ENCODE measurements at regions not wholly inside any gene's neighbourhood (a gene's known extent, or its start where the extent isn't known, plus 50 kb on each side); places are given as distances from the start of the nearest gene placed in this dataset.

DNA sequence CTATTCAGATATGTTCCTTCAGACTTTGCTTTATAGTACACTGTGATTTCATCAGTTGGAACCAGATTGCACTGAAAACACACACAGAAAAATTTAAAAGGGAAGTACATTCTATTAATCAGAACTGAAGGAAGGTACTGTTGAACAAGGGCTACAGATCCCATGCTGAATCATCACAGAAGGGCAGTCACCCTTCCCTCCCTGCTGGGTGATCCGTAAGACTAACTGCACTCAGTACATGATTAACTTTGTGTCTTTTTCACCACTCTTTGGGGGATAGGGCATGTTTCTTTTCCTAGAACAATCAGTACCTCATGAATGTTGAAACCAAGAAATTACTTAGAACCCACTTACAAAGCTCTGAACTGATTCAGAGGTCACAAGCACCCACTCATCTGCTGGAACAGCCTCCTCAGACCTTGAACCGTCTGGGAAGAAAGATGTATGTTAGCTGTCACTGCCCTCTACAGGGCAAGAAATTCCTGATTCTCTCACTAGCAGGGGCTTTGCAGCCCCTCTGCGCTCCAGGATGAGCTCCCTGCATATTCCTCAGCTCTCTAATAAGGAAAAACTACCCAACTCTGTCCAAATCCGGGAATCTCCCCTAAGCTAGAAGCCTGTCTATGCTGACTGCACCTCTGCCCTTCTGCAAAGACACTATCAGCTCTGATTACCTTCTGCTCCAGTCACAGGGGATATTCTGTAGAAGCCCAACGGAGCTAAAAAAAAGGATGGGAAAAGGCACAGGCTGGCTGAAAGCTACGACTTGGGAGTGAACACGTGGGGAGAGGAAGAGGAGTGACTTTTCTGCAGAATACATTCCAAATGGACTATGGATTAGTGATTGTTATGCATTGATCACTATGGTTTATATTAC, 51.0 kb downstream of the IARS1 start:
- DNase-seq (ENCODE audit: low read depth, low spot score), result peak; percentile 22
- Histone ChIP-seq H3K4me3 (replicated peaks in 1 of 3; ENCODE audit: insufficient read depth in 1 of 3, low read depth in 1 of 3, low read length in 3 of 3) (no peak overlapping the region), H3K27ac (ENCODE audit: insufficient read depth, low read depth, low read length) (no peak overlapping the region), H4K20me1 (replicated peaks; ENCODE audit: control insufficient read depth, extremely low read depth, insufficient read depth, low read length) (no peaks in the 10 kb centered on the region), H3K4me2 (ENCODE audit: insufficient read depth, low read length) (no peak overlapping the region), H3K9me1 (replicated peaks; ENCODE audit: control insufficient read depth, extremely low read depth, insufficient read depth, low read length) (no peaks in the 10 kb centered on the region), H3K9me3 (replicated peaks; ENCODE audit: control insufficient read depth, insufficient read depth, low read length) (no peaks in the 10 kb centered on the region), H3K79me2 (ENCODE audit: control insufficient read depth, insufficient read depth, low read length) (no peaks in the 10 kb centered on the region), H3K4me1 (ENCODE audit: control insufficient read depth, extremely low read depth, insufficient read depth, low read length) (no peaks in the 10 kb centered on the region), H3K27me3 (ENCODE audit: control insufficient read depth in 2 of 2, insufficient read depth in 2 of 2, low read length in 2 of 2) (no peaks in the 10 kb centered on the region), H3K36me3 (ENCODE audit: control insufficient read depth in 2 of 2, extremely low read depth in 1 of 2, insufficient read depth in 2 of 2, low read length in 2 of 2) (peaks cover 51 to 60% of the 10 kb centered on the region in 2 experiments), H3K9ac (replicated peaks; ENCODE audit: extremely low read depth, insufficient read depth, low read length) (no peak overlapping the region), H2AFZ (ENCODE audit: low read depth, low read length) (no peak overlapping the region)
- dilution Hi-C loops (cut with MboI; ENCODE audit: extremely low pct_ligation_motif_present, low sequenced_read_pairs) (no loop called here), intact Hi-C loops (cut with micrococcal nuclease) (loop anchor here (1.0 kb wide), 2 partner anchors 102 to 108 kb away; no protein-coding TSS in a partner anchor)
- TF ChIP-seq, protein P1, sequence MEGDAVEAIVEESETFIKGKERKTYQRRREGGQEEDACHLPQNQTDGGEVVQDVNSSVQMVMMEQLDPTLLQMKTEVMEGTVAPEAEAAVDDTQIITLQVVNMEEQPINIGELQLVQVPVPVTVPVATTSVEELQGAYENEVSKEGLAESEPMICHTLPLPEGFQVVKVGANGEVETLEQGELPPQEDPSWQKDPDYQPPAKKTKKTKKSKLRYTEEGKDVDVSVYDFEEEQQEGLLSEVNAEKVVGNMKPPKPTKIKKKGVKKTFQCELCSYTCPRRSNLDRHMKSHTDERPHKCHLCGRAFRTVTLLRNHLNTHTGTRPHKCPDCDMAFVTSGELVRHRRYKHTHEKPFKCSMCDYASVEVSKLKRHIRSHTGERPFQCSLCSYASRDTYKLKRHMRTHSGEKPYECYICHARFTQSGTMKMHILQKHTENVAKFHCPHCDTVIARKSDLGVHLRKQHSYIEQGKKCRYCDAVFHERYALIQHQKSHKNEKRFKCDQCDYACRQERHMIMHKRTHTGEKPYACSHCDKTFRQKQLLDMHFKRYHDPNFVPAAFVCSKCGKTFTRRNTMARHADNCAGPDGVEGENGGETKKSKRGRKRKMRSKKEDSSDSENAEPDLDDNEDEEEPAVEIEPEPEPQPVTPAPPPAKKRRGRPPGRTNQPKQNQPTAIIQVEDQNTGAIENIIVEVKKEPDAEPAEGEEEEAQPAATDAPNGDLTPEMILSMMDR (IDR thresholded peaks at IDR 0.05; ENCODE audit: extremely low read depth in 1 of 2, insufficient read depth in 1 of 2, low read depth in 1 of 2, low read length in 2 of 2), result peak; percentile 9 to 45
- no peak for TF ChIP-seq GATA2 (IDR thresholded peaks at IDR 0.05; ENCODE audit: insufficient read depth, insufficient read length, low read depth, low read length)
- no peak for FAIRE-seq
- ChIA-PET POLR2A (no interaction called here), CTCF (interaction anchor here (0.6 to 10.4 kb wide), 12 partner anchors 11 to 108 kb away, joined by 3 to 239 read pairs (median 4); partner anchors contain the start of gene CENPP)
- no TSS peak for BruUV-seq (replicated peaks)

GRCh38 chr9:92236915-92237314, 56.6 kb downstream of the IARS1 start:
- H3K4me2 ChIP-seq (ENCODE audit: insufficient read depth, low read length), result no peak overlapping the region
- no TSS peak for BruUV-seq (replicated peaks)
- peaks cover 17 to 20% of the 10 kb centered on the region in 2 experiments for H3K36me3 ChIP-seq (ENCODE audit: control insufficient read depth in 2 of 2, extremely low read depth in 1 of 2, insufficient read depth in 2 of 2, low read length in 2 of 2)
- H3K4me1 ChIP-seq (ENCODE audit: control insufficient read depth, extremely low read depth, insufficient read depth, low read length), result no peaks in the 10 kb centered on the region
- H3K9me1 ChIP-seq (replicated peaks; ENCODE audit: control insufficient read depth, extremely low read depth, insufficient read depth, low read length), result no peaks in the 10 kb centered on the region
- no peak overlapping the region for H3K9ac ChIP-seq (replicated peaks; ENCODE audit: extremely low read depth, insufficient read depth, low read length)
- intact Hi-C loops (cut with micrococcal nuclease), result no loop called here
- POLR2A ChIA-PET, result no interaction called here
- H3K27me3 ChIP-seq (ENCODE audit: control insufficient read depth in 2 of 2, insufficient read depth in 2 of 2, low read length in 2 of 2), result no peaks in the 10 kb centered on the region
- no peaks in the 10 kb centered on the region for H3K9me3 ChIP-seq (replicated peaks; ENCODE audit: control insufficient read depth, insufficient read depth, low read length)
- FAIRE-seq (no peak), DNase-seq (ENCODE audit: low read depth, low spot score) (no peak)
- H2AFZ ChIP-seq (ENCODE audit: low read depth, low read length), result no peak overlapping the region
- no peak overlapping the region for H3K4me3 ChIP-seq (replicated peaks in 1 of 3; ENCODE audit: insufficient read depth in 1 of 3, low read depth in 1 of 3, low read length in 3 of 3)
- CTCF ChIA-PET, result interaction anchor here (10.4 kb wide), 1 partner anchor 97 kb away, joined by 239 read pairs; no protein-coding TSS in a partner anchor
- no peak for TF ChIP-seq MAX (IDR thresholded peaks at IDR 0.05; ENCODE audit: insufficient read depth, insufficient read length)
- TF ChIP-seq, protein P1 (IDR thresholded peaks at IDR 0.05; ENCODE audit: extremely low read depth in 1 of 2, insufficient read depth in 1 of 2, low read depth in 1 of 2, low read length in 2 of 2), result no peak
- TF ChIP-seq POLR2A (IDR thresholded peaks at IDR 0.05; ENCODE audit: low read depth, low read length), result no peak
- no peak for TF ChIP-seq POLR2AphosphoS5 (IDR thresholded peaks at IDR 0.05; ENCODE audit: insufficient read depth, low read depth, low read length)
- no peak for TF ChIP-seq JUN (IDR thresholded peaks at IDR 0.05; ENCODE audit: borderline replicate concordance, insufficient read depth, insufficient read length, low read depth)
- no peak for TF ChIP-seq GATA2 (IDR thresholded peaks at IDR 0.05; ENCODE audit: insufficient read depth, insufficient read length, low read depth, low read length)
- no peak for TF ChIP-seq EZH2 (IDR thresholded peaks at IDR 0.05; ENCODE audit: borderline replicate concordance, low read depth, low read length, severe bottlenecking)
- no peak for TF ChIP-seq FOS (IDR thresholded peaks at IDR 0.05; ENCODE audit: borderline replicate concordance, insufficient read depth, low read length)
- no peak for TF ChIP-seq MYC (IDR thresholded peaks at IDR 0.05; ENCODE audit: low read depth, low read length)
- no peaks in the 10 kb centered on the region for H4K20me1 ChIP-seq (replicated peaks; ENCODE audit: control insufficient read depth, extremely low read depth, insufficient read depth, low read length)
- no peak overlapping the region for H3K27ac ChIP-seq (ENCODE audit: insufficient read depth, low read depth, low read length)
- H3K79me2 ChIP-seq (ENCODE audit: control insufficient read depth, insufficient read depth, low read length), result no peaks in the 10 kb centered on the region
- dilution Hi-C loops (cut with MboI; ENCODE audit: extremely low pct_ligation_motif_present, low sequenced_read_pairs), result no loop called here

Data from endothelial cell of umbilical vein (primary cell).